ENCODE measurements at regions not wholly inside any gene's neighbourhood (a gene's known extent, or its start where the extent isn't known, plus 50 kb on each side); places are given as distances from the start of the nearest gene placed in this dataset.

DNA sequence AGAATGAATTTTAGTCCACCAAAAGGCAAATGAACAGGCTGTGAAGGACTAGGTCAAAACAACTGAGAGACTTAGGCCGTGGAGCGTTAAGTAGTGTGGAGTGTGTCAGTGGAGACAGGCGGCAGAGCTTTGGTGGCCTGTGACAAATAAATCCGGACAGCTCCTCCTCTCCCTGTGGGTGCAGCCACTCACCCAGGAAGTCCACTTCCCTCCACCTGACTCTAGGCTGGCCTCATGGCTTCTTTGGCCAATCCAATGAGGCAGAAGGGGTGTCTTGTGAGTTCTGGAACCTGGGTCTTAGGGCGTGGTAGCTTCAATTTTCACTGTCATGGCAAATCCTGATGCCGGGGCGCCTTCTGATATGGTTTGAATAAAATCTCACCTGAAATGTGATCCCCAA is 180.9 kb upstream of the C14orf180 start:
- TF ChIP-seq, protein P1, sequence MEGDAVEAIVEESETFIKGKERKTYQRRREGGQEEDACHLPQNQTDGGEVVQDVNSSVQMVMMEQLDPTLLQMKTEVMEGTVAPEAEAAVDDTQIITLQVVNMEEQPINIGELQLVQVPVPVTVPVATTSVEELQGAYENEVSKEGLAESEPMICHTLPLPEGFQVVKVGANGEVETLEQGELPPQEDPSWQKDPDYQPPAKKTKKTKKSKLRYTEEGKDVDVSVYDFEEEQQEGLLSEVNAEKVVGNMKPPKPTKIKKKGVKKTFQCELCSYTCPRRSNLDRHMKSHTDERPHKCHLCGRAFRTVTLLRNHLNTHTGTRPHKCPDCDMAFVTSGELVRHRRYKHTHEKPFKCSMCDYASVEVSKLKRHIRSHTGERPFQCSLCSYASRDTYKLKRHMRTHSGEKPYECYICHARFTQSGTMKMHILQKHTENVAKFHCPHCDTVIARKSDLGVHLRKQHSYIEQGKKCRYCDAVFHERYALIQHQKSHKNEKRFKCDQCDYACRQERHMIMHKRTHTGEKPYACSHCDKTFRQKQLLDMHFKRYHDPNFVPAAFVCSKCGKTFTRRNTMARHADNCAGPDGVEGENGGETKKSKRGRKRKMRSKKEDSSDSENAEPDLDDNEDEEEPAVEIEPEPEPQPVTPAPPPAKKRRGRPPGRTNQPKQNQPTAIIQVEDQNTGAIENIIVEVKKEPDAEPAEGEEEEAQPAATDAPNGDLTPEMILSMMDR (IDR thresholded peaks at IDR 0.05) = no peak
- TF ChIP-seq POLR2A (IDR thresholded peaks at IDR 0.05) = no peak

Measured in adrenal gland (tissue), 5 donors.